GM19463 (cell line): ENCODE measurements at regions not wholly inside any gene's neighbourhood (a gene's known extent, or its start where the extent isn't known, plus 50 kb on each side); places are given as distances from the start of the nearest gene placed in this dataset.
"Not testable (repeated sequence)": the region's sequence is repeated elsewhere in the genome, so short reads cannot be mapped to it uniquely, and the experiment has no call there.

ENCODE experiments used
- ATAC-seq: cut with Tn5 transposase; IDR thresholded peaks from one replicate; pipeline ENCODE4 v1.9.1; 2021; ENCODE audit warnings: mild to moderate bottlenecking, moderate library complexity; ENCODE audit not compliant: unreplicated experiment

DNA sequence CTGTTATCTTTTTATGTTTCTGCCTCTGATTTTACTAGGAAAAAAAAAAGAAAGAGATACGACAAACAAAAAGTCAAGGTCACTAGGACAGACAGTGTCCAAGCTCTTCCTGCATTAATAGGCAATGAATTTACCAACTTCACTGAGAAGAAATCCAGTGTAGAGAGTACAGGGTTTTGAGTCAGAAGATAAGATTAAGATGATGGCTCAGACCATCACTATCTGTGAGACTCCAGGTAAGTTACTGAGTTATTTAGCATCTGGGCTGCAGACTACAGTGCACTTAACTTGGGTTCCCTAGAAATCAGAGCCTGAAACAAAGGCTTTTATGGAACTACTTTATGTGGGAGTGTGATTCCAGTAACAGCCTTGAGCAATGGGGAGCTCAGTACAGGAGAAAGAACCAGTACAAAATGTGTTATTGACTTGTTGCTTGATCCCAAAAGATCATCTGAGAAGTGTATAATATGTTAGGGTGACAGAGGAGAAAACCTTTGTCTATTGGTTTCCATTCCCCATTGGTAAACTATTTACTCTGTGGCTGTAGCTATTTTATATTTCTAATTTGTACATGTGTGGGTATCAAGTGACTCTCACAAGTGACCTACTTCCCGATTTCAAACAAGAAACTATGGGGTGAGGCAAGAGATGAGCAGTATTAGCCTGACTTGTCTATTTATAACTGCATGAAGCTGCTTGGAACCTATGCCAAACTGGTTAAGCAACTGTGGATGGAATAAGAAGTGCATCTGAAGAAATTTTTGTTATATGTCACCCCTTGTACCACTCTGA is 395.8 kb downstream of the RAB38 start:
- no peak for ATAC-seq

DNA sequence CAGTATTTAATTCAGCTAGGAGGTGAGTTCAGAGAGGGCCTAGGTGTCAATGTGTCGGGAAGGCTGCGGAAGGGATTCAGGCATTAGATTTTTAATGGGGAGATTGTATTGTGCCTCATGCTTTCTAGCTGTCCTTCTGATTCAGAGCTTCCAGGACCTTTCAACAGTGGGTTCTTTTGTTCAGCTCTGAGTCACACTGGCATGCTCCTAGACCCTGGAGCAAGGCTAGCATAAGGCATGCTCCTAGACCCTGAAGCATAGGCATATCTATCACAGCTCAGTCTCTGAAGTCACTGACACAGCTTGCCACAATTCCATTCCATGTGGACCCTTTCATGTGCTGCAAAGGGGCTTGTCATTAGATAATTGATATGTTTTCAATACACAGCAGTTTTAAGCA is 396.9 kb downstream of the RAB38 start:
- no peak for ATAC-seq

DNA sequence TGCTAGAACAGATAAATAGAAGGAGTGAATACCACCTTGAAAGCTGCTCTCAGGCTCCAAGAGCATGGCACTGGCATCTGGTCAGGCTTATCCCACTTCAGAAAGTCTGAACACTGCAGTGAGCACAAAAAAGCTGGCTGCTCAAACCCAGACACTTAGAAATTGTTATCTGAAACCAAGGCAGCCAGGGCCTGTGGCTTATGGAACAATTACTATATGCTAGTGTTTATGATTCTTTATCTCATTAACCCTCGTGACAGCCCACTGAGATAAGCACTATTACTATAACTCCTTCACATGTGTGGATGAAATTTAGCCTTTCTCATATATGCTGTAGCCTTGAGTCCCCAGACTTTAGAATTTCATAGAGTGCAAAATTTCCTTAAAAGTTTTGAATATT is 400.2 kb downstream of the RAB38 start:
- no peak for ATAC-seq

DNA sequence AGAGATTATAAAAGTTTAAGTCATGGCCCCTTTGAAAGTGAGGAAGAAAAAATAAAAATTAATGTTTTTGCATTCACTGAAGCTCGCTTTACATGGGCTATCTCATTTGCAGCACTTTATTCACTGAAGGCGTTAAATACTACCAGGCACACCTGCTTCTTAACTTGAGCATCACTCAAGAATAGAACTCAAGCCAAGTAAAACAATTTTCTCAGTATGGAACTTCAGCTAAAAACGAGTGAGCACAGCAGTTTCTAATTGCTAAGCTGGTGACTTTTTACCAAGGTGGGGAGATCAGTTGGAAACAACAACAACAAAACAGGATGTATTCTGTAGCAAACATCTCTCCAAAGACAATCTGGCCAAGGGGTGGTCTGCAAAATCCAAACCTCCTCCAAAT is 405.6 kb downstream of the RAB38 start:
- ATAC-seq, result no peak

DNA sequence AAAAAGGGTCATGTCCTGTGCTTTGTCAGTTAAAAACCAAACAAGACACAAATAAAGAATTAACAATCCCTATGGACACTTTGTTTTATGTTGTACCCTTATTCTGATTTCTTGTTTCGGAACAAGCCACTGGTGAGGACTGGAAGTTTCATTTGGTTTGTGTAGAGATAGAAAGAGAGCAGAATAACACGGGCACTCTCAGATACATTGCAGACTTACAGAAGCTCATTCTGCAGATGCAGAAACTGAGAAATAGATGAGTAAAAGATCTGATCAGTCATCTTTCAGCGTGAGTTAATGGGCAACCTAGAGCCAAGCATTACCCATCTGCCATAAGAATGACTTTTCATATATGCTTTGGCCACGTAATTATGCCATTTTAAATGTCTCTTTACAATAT is 407.6 kb downstream of the RAB38 start:
- ATAC-seq, result no peak

DNA sequence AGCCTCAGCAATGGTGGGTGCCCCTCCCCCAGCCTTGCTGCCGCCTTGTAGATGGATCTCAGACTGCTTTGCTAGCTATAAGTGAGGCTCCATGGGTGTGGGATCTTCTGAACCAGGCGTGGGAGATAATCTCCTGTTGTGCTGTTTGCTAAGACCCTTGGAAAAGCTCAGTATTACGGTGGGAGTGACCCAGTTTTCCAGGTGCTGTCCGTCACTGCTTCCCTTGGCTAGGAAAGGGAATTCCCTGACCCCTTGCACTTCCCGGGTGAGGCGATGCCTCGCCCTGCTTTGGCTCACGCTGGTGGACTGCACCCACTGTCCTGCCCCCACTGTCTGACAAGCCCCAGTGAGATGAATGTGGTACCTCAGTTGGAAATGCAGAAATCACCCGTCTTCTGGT is 411.2 kb downstream of the RAB38 start:
- ATAC-seq, result not testable (repeated sequence)

DNA sequence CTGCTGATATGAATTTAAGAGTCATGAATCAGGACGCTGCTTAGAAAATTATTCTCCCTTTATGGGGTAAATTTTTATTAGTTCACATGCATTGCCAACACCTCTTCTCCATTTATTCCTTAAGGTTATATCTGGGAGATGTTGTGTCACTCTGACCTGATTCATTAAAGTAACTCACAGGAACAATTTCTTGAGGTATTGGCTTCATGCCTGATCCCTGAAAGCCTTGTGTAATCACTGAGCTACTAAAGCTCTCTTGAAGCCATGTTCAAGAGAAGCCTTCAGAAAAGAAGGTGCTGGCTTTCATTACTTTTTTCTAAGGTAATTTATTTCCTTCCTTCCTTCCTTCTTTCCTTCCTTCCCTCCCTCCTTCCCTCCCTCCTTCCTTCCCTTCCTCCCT is 420.6 kb downstream of the RAB38 start:
- ATAC-seq, result no peak

DNA sequence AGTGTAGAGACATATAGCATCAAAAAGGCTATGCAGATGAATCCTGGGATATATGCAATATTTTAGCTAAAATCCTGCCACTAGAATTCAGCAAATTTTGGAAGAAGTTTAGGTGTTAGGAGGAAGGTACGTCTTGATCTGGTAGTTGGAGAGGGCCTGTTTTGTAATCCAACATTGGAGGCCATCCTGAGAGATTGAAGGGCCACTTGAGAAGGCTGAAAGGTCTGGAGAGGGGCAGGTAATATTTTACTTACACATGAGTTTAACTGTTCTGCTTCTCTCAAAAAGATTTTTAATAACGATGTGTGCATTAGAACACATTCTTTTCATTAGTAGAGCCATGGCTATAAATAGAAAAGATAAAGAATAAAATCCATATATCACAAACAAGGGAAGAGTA is 422.1 kb downstream of the RAB38 start:
- ATAC-seq, result no peak

DNA sequence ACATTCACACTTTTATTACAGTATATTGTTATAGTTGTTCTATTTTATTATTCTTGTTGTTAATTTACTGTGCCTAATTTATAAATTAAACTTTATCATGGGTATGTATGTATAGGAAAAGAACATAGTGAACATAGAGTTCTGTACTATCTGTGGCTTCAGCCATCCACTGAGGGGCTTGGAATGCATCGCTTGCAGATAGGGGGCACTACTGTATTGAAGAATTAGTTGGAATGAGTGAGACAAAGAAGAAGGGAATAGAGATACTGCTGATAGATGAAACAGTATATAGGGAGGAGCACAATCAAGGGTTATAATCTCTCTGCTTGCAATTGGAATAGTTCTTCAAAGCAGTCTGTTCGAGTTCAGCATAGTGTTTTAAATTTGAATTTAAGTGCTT is 432.2 kb downstream of the RAB38 start:
- no peak for ATAC-seq

DNA sequence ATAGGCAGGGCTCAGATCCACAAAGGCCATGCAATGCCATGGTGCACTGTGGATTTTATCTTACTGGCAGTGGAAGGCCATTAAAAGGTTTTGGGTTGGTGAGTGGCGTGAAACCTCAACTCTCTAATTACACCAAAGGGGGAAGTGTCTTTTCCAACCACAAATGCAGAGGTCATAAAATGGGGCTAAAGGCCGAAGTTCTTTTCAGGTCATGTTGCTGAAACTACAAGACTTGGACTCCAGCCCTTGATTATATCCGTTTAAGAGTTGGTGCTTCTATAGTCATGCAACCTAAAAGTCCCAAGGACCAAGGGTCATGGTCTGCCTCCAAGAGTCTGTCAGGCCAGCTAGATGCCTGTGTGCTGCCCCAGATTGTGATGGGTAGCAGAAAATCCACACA is 434.3 kb downstream of the RAB38 start:
- ATAC-seq, result no peak

DNA sequence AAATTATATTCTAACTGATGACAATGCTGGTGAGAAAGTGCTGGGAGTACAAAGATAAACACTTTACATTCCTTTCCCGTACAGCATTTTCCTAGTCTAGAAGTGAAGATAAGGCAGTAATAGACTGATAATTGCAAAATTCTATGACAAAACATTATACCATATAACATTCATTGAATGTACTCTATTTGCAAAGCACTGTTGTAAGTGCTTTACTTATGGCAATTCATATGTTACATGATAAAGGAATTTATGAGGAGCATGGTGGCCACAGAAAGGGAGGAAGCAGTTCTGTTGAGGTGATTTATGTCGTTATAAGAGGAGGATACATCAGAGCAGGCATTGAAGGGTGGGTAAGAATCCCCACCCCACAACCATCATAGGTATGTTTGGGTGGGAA is 434.8 kb downstream of the RAB38 start:
- no peak for ATAC-seq

DNA sequence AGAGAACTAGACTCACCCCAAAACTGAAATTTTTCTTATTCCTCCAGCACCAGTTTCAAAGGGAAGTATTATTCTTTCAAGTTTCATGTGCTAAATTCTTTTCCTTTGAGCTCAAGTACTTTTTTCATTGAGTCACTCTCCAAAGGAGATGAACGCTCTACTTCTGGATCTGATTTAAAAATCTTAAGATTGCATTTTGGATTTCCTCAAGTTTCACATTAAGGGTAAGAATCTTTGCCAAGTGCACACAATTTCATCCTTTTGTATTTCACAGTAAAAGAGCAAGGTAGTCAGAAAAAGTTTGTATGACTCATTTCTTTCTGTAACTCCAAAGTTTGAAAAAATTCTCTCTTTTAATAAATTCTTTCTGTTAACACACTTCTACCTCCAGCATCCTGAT is 435.5 kb downstream of the RAB38 start:
- no peak for ATAC-seq

DNA sequence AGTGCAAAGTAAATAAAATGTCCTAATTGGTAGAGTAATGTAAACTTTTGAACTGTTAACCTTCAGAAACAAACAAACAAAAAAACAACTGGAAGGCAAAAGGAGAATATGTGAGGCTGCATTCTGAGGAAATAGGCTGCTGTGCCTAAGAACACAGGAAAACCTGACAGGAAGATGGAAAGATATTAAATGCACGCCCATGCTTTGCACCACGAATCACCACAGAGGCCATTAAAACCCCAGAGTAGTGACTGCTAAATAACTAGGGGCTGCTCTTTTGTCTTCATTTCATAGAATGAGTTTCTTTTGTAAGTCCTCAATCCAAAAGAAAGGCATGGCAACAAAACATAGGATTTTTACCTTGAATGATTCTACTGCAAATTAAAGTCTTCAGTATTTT is 436.0 kb downstream of the RAB38 start:
- ATAC-seq, result no peak

DNA sequence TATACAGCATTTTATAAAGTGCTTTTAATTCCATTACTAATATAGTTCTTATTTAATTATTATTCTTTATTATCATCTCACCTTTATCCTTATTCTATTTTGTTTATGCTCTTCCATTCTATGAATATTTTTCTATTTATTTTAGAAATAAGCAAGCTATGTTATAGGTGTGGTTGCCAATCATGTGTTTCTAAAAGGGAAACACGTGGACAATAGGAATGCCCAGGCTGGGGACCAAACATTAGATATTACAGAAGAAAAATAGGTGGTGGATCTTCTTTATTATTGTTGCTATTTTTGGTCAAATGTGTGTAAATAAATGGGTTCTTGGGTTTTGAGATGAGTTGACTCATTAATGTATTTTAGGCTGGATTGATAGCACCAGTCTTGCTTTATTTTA is 438.3 kb downstream of the RAB38 start:
- ATAC-seq, result no peak

DNA sequence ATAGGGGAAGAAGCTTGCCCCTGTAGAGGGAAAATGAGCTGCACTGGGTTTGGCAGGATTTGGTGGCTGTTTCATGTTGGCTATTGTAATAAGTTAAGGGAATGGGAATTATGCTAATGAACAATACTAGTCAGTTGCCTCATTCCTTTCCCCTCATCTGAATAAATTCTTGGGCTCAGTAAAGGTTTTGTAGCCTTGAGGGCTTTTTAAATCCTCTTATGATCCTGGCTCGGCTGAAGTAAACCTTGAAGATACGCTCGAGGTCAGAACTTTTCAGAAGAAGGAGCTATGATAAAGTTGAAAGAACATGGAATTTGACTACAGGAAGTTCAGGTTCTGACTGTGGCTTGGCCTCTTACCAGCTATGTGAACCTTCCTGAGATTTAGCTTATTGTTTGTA is 448.7 kb downstream of the RAB38 start:
- ATAC-seq, result no peak

DNA sequence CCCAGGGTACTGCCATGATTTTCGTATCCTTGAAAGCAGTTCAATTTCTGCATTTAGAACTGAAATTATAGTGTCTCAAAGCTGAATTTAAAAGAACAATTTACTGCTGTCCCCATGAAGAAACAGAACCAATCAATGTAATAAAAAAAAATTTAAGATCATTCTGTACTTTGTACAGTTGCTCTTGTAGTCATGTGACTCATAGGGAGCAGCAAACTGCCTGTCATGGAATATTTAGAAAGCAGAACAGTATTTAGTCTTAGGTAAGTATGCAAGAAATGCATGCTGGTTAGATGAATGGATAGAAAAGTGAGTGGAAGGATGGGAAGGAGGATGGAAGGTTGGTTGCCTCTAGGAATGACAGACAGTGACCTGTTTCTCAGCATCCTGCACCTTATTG is 450.9 kb downstream of the RAB38 start:
- ATAC-seq, result no peak

DNA sequence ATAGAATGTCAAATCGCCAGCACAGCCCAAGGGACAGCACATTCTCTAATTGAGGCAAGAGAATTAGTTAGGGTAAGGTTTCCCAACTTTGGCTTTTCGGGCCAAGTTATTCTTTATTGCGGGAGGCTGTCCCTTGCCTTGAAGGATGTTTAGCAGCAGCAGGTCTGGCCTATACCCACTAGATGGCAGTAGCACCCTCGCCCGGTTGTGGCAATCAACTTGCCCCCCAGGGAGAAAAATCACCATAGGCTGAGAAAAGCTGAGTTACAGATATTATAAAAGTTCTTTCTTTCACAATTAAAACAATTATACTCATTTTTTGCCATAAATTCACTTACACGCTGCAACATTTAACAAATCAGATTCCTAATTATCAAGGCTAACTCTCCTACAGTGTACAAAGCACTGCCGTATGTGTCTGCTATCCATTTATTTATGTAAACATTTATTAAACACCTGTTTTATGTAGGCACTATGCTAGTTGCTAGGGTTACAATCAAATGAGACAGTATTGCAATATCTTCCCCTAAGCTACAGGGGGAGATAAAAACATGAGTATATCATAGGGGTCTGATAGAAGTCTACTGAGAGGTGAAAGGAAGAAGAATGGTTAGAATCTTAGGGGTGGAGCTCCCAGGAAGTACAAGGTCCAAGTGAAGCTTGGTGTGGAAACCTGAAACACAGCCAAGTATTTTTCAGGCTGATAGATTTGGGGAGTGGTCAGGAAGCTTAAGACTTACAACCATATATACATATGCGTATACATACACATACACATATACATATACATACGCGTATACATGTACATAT is 452.3 kb downstream of the RAB38 start:
- ATAC-seq, result no peak

DNA sequence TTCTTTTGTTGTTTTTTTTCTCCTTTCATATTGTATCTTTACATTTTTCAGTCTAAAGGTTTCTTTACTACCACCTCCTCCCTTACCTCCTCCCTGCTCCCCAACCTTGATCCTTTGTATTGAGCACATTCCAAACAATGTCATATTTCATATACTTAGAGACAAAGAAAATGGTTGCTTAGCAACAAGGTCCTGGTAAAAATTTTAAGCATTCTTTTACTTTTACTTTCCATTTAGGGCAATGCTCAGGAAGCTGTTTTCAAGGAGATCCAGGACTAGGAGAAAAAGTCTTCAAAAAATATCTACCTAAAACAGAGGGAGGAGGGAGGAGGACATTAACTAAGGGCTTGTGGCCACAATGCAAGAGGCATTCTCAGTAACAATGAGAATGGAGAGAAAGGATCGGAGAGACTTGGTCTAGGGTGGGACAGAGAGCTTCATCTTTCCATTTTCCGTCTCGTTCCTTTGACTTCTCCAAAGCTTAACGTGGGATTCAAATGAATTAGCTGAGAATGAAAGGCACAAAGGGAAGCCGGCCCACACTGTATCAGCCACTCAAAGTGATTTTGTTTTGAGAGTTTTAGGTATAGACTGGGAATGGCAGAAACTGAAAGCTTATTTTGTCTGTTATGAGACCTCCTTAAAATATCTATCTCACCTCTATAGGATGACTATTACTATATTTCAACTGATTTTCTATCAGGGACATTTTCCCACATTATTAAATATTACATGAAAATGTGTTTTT is 455.7 kb downstream of the RAB38 start:
- ATAC-seq, result no peak

DNA sequence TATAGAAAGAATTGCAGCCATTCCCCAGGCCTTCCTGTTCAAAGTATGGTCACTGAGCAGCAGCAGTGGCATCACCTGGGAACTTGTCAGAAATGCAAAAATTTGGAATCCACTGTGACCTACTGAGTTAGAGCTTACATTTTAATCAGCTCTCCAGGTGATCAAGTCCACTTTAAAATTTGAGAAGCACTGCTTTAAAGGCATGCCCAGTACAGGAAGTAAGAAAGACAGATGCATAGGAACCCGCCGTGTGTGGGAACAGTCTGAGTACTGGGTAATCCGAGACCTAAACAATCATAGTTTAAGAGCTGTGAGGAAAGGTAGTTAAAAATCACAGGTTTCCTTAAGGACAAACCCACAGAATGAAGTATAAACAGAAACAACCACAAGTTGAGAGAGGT is 462.4 kb downstream of the RAB38 start:
- no peak for ATAC-seq

DNA sequence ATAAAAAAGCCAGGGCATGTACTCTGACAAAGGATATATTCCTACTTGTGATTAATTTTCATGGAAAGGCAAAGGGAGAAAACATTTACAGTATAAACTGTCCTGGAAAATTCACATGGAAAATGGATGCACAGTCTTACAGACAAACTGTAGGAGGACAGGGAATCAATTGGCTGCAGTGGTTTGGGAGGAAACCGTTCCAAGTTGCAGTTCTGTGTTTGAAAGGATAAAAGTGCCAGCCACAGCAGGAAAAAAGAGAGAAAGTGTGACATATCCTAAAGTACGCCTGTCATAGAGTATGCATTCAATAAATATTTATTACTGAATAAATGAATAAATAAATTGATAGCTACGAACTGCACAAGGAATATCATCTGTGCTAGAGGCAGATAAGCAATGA is 462.9 kb downstream of the RAB38 start:
- ATAC-seq, result no peak

DNA sequence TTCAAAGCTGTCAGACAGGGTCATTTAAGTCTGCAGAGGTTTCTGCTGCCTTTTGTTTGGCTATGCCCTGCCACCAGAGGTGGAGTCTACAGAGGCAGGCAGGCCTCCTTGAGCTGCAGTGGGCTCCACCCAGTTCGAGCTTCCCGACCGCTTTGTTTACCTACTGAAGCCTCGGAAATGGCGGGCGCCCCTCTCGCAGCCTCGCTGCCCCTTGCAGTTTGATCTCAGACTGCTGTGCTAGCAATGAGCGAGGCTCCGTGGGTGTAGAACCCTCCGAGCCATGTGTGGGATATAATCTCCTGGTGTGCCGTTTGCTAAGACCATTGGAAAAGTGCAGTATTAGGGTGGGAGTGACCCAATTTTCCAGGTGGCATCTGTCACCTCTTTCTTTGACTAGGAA is 471.7 kb downstream of the RAB38 start:
- ATAC-seq, result not testable (repeated sequence)

DNA sequence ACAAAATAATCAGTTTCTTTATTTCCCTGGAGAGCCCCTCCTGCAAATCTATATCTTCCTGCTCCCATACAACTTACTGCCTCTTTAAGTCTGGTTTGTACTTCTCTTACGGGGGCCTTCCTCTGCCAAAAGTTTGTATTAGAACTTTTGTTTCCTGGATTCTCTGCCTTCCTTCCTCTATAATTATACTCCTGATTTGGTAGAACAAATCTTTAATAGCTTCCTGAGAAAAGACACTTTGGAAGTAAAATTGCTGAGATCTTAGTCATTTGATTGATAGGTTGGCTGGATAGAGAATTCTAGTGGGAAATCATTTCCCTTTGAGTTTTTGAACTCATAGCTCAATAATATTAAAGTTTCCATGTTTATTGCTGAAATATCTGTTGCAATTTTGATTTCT is 499.2 kb downstream of the RAB38 start:
- ATAC-seq, result no peak
